ENCODE measurements at regions not wholly inside any gene's neighbourhood (a gene's known extent, or its start where the extent isn't known, plus 50 kb on each side); places are given as distances from the start of the nearest gene placed in this dataset.

DNA sequence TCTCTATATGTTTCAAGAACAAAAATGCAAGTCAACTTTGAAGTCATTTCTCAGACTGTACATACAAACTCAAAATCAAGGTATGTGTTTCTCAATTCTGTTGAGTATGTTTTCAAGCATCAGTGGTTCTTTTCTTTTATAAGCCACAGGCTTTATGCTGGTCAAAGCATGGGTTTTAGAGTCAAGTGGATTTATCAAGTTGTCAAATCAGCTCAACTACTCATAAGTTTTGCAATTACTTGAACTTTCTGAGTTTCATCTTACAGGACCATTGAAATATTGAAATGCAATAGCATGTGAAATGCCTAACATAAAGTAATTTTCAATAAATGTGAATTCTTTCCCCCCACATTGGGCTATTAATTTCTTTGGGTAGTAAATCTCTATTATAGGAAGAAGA lies 239.9 kb upstream of the DKK2 start:
- no peaks in the 10 kb centered on the region for H3K9me3 ChIP-seq (ENCODE audit: insufficient read depth, low read depth, low read length)
- no peak for TF ChIP-seq EZH2phosphoT487 (IDR thresholded peaks at IDR 0.05; ENCODE audit: borderline replicate concordance)
- TF ChIP-seq, protein P1, sequence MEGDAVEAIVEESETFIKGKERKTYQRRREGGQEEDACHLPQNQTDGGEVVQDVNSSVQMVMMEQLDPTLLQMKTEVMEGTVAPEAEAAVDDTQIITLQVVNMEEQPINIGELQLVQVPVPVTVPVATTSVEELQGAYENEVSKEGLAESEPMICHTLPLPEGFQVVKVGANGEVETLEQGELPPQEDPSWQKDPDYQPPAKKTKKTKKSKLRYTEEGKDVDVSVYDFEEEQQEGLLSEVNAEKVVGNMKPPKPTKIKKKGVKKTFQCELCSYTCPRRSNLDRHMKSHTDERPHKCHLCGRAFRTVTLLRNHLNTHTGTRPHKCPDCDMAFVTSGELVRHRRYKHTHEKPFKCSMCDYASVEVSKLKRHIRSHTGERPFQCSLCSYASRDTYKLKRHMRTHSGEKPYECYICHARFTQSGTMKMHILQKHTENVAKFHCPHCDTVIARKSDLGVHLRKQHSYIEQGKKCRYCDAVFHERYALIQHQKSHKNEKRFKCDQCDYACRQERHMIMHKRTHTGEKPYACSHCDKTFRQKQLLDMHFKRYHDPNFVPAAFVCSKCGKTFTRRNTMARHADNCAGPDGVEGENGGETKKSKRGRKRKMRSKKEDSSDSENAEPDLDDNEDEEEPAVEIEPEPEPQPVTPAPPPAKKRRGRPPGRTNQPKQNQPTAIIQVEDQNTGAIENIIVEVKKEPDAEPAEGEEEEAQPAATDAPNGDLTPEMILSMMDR (conservative IDR thresholded peaks at IDR 0.05; ENCODE audit: low read length) = no peak
- H3K4me1 ChIP-seq (ENCODE audit: insufficient read depth, low read length, poor library complexity, severe bottlenecking) = no peaks in the 10 kb centered on the region
- H3K27me3 ChIP-seq (ENCODE audit: insufficient read depth, low read length, poor library complexity, severe bottlenecking) = no peaks in the 10 kb centered on the region
- H3K79me2 ChIP-seq (ENCODE audit: insufficient read depth, low read length) = no peaks in the 10 kb centered on the region
- no peak overlapping the region for H2AFZ ChIP-seq (ENCODE audit: low read length)
- H3K4me2 ChIP-seq (ENCODE audit: low read depth, low read length, poor library complexity, severe bottlenecking) = no peak overlapping the region
- H3K9ac ChIP-seq (ENCODE audit: low read depth, low read length, poor library complexity, severe bottlenecking) = no peak overlapping the region
- H3K4me3 ChIP-seq (ENCODE audit: low read length, poor library complexity, severe bottlenecking) = no peak overlapping the region
- no peaks in the 10 kb centered on the region for H3F3A ChIP-seq (ENCODE audit: low read depth)
- H3K9me2 ChIP-seq (replicated peaks; ENCODE audit: low read depth, low read length) = no peaks in the 10 kb centered on the region
- no peaks in the 10 kb centered on the region for H4K20me1 ChIP-seq (ENCODE audit: insufficient read depth, low read length, poor library complexity, severe bottlenecking)
- H3K36me3 ChIP-seq (ENCODE audit: insufficient read depth, low read length) = no peaks in the 10 kb centered on the region

DNA sequence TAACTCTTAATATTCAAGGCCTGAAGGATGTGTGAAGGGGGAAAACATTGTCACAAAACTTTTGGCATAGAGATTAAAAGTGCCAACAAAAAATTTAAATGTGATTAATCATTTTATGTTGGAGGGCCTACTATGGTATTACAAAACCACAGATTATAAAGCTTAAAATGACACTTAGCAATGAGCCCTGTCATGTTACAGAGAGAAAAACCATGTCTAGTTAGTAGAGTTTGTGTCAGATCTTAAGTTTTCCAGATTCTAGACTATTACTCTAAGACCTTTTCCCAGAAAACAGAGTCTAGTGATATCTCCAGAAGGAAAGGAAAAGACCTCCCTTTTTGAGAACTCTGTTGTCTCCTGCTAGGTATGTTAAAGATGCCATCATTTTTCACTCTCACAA lies 239.1 kb upstream of the DKK2 start:
- Histone ChIP-seq H3K4me1 (ENCODE audit: insufficient read depth, low read length, poor library complexity, severe bottlenecking) (no peaks in the 10 kb centered on the region), H3K9me3 (ENCODE audit: insufficient read depth, low read depth, low read length) (no peaks in the 10 kb centered on the region), H3F3A (ENCODE audit: low read depth) (no peaks in the 10 kb centered on the region), H3K9me2 (replicated peaks; ENCODE audit: low read depth, low read length) (no peaks in the 10 kb centered on the region), H3K4me3 (ENCODE audit: low read length, poor library complexity, severe bottlenecking) (no peak overlapping the region), H2AFZ (ENCODE audit: low read length) (no peak overlapping the region), H4K20me1 (ENCODE audit: insufficient read depth, low read length, poor library complexity, severe bottlenecking) (no peaks in the 10 kb centered on the region), H3K9ac (ENCODE audit: low read depth, low read length, poor library complexity, severe bottlenecking) (no peak overlapping the region), H3K79me2 (ENCODE audit: insufficient read depth, low read length) (no peaks in the 10 kb centered on the region), H3K27me3 (ENCODE audit: insufficient read depth, low read length, poor library complexity, severe bottlenecking) (no peaks in the 10 kb centered on the region), H3K4me2 (ENCODE audit: low read depth, low read length, poor library complexity, severe bottlenecking) (no peak overlapping the region), H3K36me3 (ENCODE audit: insufficient read depth, low read length) (no peaks in the 10 kb centered on the region)
- TF ChIP-seq, protein P1 (conservative IDR thresholded peaks at IDR 0.05; ENCODE audit: low read length) = no peak
- TF ChIP-seq EZH2phosphoT487 (IDR thresholded peaks at IDR 0.05; ENCODE audit: borderline replicate concordance) = no peak

DNA sequence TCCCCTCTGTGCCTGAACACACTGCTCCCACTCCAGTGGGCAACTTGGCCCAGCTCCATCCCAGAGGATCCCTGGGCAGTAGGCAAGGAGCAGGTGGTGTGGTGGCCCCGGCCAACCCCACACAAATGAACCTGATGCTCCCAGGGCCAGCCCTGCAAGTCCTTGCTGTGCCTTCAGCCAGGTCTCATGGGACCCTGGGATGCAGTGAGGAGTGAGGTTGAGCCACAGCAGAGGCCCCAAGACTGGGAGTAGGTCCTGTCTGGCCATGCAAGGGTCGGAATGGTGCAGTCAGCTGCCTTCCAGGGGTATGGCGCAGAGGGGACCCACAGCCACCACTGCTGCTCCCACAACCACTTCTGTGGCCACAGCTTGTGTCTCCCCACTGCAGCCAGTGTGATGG lies 234.5 kb upstream of the DKK2 start:
- Histone ChIP-seq H3F3A (ENCODE audit: low read depth) (no peaks in the 10 kb centered on the region), H2AFZ (ENCODE audit: low read length) (no peak overlapping the region), H3K4me2 (ENCODE audit: low read depth, low read length, poor library complexity, severe bottlenecking) (no peak overlapping the region), H3K9me3 (ENCODE audit: insufficient read depth, low read depth, low read length) (no peaks in the 10 kb centered on the region), H3K9me2 (replicated peaks; ENCODE audit: low read depth, low read length) (no peaks in the 10 kb centered on the region), H3K4me3 (ENCODE audit: low read length, poor library complexity, severe bottlenecking) (no peak overlapping the region), H3K36me3 (ENCODE audit: insufficient read depth, low read length) (no peaks in the 10 kb centered on the region), H3K4me1 (ENCODE audit: insufficient read depth, low read length, poor library complexity, severe bottlenecking) (no peaks in the 10 kb centered on the region), H3K9ac (ENCODE audit: low read depth, low read length, poor library complexity, severe bottlenecking) (no peak overlapping the region), H3K79me2 (ENCODE audit: insufficient read depth, low read length) (no peaks in the 10 kb centered on the region), H3K27me3 (ENCODE audit: insufficient read depth, low read length, poor library complexity, severe bottlenecking) (no peaks in the 10 kb centered on the region), H4K20me1 (ENCODE audit: insufficient read depth, low read length, poor library complexity, severe bottlenecking) (no peaks in the 10 kb centered on the region)
- TF ChIP-seq, protein P1 (conservative IDR thresholded peaks at IDR 0.05; ENCODE audit: low read length) = no peak
- TF ChIP-seq EZH2phosphoT487 (IDR thresholded peaks at IDR 0.05; ENCODE audit: borderline replicate concordance) = no peak

Data from Loucy (cell line).